HG02642 (cell line): ENCODE measurements at regions not wholly inside any gene's neighbourhood (a gene's known extent, or its start where the extent isn't known, plus 50 kb on each side); places are given as distances from the start of the nearest gene placed in this dataset.
"Not testable (repeated sequence)": the region's sequence is repeated elsewhere in the genome, so short reads cannot be mapped to it uniquely, and the experiment has no call there.

Experiments used
- ATAC-seq: cut with Tn5 transposase; IDR thresholded peaks from one replicate; pipeline ENCODE4 v1.9.1; 2021; ENCODE audit warnings: mild to moderate bottlenecking; ENCODE audit not compliant: unreplicated experiment, poor library complexity

GRCh38 chr4:27974881-27975280 is 1114.2 kb downstream of the STIM2 start:
- not testable (repeated sequence) for ATAC-seq

DNA sequence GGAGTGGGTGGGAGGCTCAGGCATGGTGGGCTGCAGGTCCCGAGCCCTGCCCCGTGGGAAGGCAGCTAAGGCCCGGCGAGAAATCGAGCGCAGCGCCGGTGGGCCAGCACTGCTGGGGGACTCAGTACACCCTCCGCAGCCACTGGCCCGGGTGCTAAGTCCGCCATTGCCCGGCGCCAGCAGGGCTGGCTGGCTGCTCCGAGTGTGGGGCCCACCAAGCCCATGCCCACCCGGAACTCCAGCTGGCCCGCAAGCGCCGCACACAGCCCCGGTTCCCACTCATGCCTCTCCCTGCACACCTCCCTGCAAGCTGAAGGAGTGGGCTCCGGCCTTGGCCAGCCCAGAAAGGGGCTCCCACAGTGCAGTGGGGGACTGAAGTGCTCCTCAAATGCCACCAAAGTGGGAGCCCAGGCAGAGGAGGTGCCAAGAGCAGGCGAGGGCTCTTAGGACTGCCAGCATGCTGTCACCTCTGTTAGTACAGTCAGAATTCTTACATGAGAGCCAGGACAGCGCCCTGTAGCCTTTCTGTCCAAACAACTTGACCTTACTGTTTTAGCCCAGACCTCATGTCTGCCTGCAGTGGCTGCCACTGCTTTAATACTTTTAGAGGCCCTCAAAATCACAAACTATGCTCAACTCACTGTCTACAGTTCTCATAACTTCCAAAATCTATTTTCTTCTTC is 1117.9 kb downstream of the STIM2 start:
- not testable (repeated sequence) for ATAC-seq

GRCh38 chr4:27985522-27985921 is 1124.9 kb downstream of the STIM2 start:
- no peak for ATAC-seq

GRCh38 chr4:27986476-27986875 is 1125.8 kb downstream of the STIM2 start:
- no peak for ATAC-seq

GRCh38 chr4:28001698-28002097 is 1141.1 kb downstream of the STIM2 start:
- no peak for ATAC-seq

GRCh38 chr4:28004520-28004919 is 1143.9 kb downstream of the STIM2 start:
- no peak for ATAC-seq

DNA sequence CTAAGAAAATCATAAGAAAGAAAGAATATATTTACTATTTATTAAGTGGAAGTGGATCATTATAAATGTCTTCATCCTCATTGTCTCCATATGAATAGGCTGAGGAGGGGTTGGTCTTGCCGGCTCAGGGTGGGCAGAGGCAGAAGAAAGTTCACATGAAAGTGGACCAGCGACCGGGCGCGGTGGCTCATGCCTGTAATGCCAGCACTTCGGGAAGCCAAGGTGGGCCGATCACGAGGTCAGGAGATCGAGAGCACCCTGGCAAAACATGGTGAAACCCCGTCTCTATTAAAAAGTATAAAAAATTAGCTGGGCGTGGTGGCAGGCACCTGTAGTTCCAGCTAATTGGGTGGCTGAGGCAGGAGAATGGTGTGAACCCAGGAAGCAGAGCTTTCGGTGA is 1145.4 kb downstream of the STIM2 start:
- no peak for ATAC-seq

DNA sequence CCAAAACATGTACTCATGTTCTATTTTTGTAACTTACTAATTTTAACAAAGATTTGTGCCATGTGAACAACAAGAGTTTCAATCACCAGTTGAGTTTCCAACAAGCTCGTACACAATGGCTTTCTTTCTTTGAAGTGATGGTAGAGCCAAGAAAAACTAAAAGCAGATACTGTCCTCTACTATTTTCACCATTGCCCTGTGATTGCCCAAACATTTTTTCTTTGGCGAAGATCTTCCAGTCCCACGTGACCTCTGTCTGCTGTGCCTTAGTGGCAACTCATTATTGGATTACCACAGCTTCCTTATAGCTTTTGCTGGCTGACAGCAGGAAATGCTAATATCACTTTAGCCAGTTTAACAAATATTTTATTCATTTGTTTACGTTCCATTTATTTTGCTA is 1147.1 kb downstream of the STIM2 start:
- no peak for ATAC-seq

DNA sequence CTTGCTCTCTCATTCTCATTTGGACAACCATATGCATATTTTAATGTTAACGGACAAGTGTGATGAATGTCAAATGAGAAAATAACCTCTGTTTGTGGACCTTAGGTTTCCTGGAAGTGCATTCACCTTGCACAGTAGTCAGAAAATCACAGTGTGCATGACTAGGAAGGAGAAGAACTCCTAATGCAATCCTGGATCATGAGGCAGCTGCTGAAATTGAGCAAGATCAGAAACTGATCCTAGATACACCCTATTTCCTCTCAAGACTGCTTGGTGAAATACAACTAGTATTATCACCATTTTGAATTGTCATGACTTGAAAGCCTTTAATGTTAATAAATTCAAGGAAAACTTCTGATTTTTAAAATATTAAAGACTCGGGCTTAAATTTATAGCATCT is 1148.9 kb downstream of the STIM2 start:
- no peak for ATAC-seq

DNA sequence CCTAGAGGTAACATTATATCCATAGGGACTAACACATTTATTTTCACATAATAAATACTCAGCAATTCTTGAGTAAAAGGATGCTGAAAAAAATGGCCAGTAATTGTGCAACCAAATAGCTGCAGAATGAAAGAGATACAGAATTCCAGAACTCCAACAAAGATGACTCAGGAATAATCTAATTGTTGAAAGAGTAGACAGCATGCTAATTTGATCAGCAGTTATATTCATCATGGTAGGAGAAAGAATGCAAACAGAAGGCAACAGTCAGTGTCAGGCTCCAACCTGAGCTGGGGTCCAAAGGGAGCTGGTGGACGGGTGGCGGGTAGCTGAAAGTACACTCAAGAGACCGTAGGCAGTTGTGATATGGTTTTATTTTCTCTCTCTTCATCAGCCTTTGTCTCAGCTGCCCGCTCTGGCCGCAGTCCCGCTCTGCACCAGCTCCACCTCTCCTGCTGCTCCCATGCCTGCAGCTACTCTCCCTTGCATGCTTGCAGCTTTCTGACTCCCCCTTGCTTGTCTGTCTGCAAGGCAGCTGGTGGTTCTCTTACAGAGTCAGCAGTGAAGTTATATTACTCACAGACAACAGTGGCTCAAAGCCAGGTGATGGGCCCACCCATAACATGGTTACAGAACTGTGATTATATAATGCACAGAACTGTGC is 1150.1 kb downstream of the STIM2 start:
- ATAC-seq: no peak

DNA sequence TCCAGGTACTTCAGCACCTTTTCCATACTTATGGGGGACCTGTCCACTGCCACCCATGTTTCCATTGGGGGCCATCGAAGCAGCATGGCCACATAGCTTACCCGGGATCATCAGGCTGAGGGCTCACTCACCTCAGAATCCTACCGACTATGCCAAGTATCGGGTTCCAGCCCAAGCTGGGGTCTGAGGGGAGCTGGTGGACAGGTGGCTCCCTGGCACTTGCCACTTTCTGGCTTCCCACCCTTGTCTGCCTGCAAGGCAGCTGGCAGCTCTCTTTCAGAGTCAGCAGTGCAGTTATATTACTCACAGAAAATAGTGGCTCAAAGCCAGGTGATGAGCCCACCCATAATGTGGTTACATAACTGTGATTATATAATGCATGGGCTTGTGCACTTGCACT is 1153.8 kb downstream of the STIM2 start:
- ATAC-seq: no peak

- ATAC-seq: no peak
Measured at GRCh38 chr4:28015996-28016395, 1155.4 kb downstream of the STIM2 start.

- ATAC-seq: not testable (repeated sequence)
Measured at GRCh38 chr4:28038253-28038652, 1177.6 kb downstream of the STIM2 start.

GRCh38 chr4:28062562-28062961 is 1201.9 kb downstream of the STIM2 start:
- ATAC-seq: no peak

DNA sequence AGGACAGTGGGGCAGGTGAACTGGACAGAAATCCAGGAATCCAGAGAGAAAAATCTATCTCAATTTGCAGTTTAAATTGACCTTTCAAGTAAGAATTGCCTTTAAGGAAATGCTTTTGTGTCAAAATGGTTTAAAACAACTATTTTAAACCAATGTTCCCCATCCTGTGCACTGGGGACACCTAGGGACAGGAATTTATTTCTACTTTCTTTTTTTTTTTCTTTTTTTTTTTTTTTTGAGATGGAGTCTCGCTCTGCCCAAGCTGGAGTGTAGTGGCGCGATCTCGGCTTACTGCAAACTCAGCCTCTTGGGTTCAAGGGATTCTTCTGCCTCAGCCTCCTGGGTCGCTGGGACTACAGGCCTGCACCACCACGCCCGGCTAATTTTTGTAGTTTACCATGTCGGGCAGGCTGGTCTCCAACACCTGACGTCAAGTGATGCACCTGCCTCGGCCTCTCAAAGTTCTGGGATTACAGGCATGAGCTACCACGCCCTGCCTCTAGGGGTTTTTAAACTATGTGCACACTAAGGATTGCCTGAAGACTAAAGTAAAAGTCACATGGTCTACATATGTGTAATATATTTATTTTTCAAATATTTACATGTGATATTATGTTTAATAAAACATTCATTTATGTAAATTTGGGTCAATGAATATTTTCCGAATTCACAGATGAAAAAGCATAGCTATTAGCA is 1213.4 kb downstream of the STIM2 start:
- ATAC-seq: no peak

- ATAC-seq: no peak
Measured at GRCh38 chr4:28075401-28075956, 1214.8 kb downstream of the STIM2 start.

DNA sequence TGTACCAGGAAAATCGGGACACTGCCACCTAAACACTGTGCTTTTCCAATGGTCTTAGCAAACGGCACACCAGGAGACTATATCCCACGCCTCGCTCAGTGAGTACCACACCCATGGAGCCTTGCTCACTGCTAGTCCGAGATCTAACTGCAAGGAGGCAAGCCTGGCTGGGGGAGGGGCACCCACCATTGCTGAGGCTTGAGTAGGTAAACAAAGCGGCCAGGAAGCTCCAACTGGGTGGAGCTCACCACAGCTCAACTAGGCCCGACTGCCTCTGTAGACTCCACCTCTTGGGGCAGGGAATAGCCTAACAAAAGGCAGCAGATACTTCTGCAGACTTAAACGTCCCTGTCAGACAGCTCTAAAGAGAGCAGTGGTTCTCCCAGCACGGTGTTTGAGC is 1216.6 kb downstream of the STIM2 start:
- ATAC-seq: not testable (repeated sequence)

DNA sequence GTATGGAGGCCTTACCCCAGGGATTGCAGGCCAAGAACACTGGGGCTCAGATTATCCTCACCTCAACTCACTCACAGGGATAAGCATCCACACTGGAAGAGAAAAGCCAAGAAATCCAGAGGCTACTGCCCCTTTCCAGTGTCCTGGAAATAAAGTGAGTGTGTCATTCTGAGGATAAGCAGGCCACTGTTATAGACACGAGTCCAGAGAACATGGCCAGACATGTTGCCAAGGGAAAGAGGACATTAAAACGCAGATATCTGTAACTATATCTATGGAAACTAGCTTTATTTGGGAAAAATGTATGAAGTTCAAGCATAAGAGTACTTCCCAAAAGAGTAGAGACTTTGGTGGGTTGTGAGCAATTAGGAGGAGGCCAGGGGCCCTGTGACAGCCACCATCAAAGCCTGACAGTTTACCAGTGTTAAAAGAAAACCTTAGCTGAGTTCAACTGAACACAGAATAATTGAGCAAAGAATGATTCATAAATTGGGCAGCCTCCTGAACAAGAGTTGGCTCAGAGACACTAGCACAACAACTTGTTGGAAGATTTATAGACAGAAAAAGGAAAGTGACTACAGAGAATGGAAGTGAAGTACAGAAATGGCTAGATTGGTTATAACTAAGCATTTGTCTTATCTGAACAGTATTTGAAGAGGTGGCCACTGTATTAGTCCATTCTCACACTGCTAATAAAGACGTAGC is 1222.2 kb downstream of the STIM2 start:
- no peak for ATAC-seq

- no peak for ATAC-seq
Measured at GRCh38 chr4:28092610-28093009, 1232.0 kb downstream of the STIM2 start.

- ATAC-seq: no peak
Measured at GRCh38 chr4:28093071-28093470, 1232.4 kb downstream of the STIM2 start.

DNA sequence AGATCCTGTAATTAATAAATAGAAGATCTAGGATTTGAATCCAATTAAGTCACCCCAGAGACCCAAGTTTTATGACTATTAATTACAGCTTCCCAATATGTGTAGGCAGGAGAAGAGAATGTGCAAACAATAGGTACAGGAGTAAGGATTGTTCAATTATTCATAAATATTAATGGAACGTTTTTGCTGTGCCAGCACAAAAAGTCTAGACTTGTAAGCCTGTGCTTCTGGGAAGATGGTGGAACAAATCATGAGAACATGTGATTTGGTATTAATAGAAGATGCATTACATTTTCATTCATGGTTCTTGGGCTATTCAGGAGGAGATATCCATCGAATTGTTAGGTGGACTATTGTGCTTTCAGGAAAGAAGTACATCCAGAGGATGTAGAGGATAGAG is 1240.9 kb downstream of the STIM2 start:
- ATAC-seq: no peak
